ENCODE measurements at regions not wholly inside any gene's neighbourhood (a gene's known extent, or its start where the extent isn't known, plus 50 kb on each side); places are given as distances from the start of the nearest gene placed in this dataset.
"Not testable (repeated sequence)": the region's sequence is repeated elsewhere in the genome, so short reads cannot be mapped to it uniquely, and the experiment has no call there.

DNA sequence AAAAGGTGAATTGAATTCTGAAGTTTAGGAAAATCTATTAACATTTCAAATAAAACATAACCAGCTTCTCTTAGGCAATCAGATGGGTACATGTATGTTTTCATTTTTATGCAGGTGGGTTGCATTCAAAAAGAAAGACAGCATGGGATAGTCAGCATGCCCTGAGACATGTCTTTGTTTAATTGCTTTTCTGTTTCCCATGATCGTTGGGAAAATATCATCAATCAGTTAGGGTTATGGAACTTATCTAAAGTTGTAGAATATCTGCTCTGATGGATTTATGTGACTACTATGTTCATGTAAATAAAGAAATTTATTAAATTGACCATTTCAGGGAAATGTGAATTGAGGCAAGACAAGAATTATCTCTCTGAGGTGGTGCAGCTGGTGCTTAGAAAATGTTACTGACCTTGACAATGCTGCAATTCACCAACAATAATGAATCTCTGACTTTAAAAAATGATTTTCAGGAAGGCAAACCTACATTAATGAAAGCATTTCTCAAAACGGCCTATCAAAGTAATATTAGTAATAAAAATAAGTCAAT is 112.7 kb downstream of the RFPL4B start:
- DNase-seq (ENCODE audit: low read depth), result no peak

- no peak for DNase-seq (ENCODE audit: low read depth)
Measured at GRCh38 chr6:112464901-112465665, 118.0 kb downstream of the RFPL4B start.

GRCh38 chr6:112466373-112467151 is 119.4 kb downstream of the RFPL4B start:
- peak; percentile 73 for DNase-seq (ENCODE audit: low read depth)

DNA sequence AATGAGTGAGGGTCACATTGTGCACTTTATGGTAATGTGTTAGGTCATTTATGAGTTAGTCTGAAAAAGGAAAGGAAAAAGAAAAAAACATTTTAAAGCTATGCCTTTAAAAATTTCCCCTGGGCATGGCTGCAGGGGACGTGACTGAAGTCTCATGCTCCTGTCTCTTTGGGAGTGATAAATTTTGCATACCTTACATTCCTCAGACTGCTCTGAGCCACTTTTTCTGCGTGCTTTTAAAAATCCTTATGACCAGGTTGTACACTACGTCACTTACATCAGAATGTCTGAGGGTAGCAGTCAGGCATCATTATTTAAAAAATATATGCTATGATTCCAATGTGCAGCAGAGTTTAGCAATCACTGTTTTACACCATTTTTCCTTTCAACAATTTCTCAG is 121.2 kb downstream of the RFPL4B start:
- peak; percentile 64 for DNase-seq (ENCODE audit: low read depth)

DNA sequence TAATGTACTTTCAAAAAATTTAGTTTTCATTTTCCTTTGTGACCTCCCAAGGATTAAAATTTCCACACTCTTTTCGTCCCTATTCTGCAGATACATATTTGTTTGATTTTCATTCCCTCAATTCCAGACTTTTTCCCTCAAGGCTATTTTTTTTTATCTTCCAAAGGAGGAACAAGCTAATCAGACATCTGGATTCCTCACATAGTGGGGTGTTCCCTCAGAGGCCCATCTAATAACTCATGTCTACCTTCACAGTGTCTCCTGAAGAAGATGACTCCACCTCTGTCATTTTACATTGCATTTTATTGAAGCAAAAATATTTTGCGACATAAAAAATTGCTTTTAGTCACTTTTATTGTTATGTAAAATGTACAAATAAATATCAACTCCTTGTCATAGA is 122.2 kb downstream of the RFPL4B start:
- no peak for DNase-seq (ENCODE audit: low read depth)

DNA sequence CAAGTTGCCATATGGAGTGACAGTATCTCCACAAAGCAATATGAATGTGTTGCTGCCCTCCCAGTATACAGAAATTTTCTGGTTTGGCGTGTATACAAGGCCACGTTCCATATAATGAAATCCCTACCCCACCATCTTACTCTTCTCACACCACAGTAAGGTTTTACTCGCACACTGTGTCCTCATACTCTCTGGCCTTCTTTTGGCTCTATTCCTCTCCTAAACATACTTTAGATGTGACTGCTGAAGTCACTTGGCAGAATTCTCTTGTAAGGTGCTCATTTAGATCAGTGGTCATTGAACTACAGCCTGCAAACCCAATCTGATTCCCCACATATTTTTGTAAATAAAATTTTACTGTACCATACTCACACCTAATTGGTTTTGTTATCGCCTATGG is 123.2 kb downstream of the RFPL4B start:
- no peak for DNase-seq (ENCODE audit: low read depth)

- no peak for DNase-seq (ENCODE audit: low read depth)
Measured at GRCh38 chr6:112470950-112471349, 123.8 kb downstream of the RFPL4B start.

GRCh38 chr6:112475083-112475482 is 128.0 kb downstream of the RFPL4B start:
- peak; percentile 23 for DNase-seq (ENCODE audit: low read depth)

DNA sequence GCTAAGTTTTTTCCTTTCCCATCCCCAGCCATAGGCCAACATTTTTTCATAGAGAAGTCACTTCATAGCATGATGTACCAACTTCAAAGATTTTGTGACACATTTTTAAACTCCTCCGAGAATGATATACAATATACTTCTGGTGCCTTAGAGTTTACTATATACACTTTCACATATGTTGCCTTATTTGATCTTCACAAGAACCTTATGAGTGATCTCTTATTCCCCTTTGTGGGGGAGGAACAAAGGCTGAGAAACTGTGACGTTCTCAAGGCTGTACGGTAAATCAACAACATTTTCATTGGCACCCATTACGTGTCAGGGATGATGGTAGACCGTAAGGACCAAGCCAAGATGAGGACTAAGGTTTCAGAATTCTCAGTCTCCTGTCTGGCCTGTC is 130.0 kb downstream of the RFPL4B start:
- DNase-seq (ENCODE audit: low read depth), result no peak

GRCh38 chr6:112478036-112478435 is 130.9 kb downstream of the RFPL4B start:
- DNase-seq (ENCODE audit: low read depth), result no peak

GRCh38 chr6:112479975-112480374 is 132.8 kb downstream of the RFPL4B start:
- not testable (repeated sequence) for DNase-seq (ENCODE audit: low read depth)

GRCh38 chr6:112480553-112480952 is 133.4 kb downstream of the RFPL4B start:
- peak; percentile 63 for DNase-seq (ENCODE audit: low read depth)

- no peak for DNase-seq (ENCODE audit: low read depth)
Measured at GRCh38 chr6:112481211-112481610, 134.1 kb downstream of the RFPL4B start.

- DNase-seq (ENCODE audit: low read depth), result no peak
Measured at GRCh38 chr6:112482373-112482772, 135.2 kb downstream of the RFPL4B start.

DNA sequence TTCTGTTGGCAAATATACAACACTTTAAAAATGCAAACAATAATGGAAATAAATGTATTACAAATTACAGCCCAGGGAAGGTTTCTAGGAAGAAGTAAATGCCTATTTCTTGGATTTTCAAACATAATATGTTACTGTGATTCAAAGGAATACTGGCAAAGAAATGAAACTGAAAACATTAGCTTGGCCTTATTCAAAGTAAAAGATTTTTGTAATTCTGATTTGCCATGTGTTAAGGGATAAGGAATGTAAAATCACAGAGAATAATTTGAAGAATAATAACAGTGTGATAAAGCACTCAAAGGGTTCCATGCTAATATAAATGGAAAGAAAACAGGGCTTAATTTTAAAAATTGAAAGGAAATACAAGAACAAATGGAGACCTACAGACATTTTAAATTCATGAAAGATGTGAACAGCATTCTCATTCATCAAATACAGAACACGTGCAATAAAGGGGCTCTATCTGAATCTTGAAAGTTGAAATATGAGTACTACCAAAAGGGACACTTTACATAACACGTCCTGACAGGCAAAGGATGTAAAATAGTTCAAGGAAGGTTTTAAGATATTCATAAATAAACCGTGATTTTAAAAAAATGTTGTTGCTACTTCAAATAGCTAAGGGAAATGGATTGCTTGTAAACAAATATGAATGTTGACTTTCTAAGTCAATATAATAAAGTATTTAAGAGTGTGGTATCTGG is 138.1 kb downstream of the RFPL4B start:
- no peak for DNase-seq (ENCODE audit: low read depth)

DNA sequence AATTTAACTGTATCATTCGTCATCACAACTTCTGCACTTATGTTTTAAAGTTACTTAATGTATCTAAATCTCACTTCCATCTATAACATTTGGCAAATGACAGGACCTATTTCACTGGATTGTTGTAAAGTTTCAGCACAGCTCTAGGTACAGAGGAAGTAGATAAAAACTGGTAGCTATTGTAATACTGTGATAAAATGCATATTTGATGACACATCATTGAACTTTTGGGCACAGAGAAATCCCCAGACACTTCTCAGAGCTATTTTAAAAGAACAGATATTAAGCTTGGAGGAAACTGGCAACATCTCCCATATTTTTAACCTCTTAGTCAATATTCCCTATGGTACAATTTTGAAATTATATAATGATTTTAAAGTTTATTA is 138.7 kb downstream of the RFPL4B start:
- DNase-seq (ENCODE audit: low read depth), result no peak

GRCh38 chr6:112486454-112486853 is 139.3 kb downstream of the RFPL4B start:
- DNase-seq (ENCODE audit: low read depth), result no peak

- DNase-seq (ENCODE audit: low read depth), result no peak
Measured at GRCh38 chr6:112488238-112488637, 141.1 kb downstream of the RFPL4B start.

DNA sequence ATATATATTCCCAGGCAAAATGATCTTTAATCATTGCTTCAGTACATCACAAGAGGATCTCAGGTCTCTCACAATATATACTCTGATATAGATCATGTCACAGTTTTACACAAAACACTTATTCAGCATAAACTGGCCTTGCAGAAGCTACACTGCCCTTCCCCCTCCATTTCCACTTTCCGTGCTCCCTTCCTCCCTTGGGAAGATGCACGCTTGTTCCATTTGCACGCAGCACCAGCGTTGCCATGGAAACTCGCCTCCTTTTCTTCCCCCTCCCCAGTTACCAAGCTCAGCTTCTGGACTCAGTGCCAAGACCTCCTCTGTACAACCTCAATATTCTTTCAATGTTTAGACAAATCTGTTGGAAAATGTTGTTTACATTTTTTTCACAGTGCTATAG is 154.6 kb downstream of the RFPL4B start:
- DNase-seq (ENCODE audit: low read depth), result peak; percentile 41

GRCh38 chr6:112502351-112503090 is 155.4 kb downstream of the RFPL4B start:
- DNase-seq (ENCODE audit: low read depth), result peak; percentile 29

GRCh38 chr6:112503091-112503596 is 156.0 kb downstream of the RFPL4B start:
- no peak for DNase-seq (ENCODE audit: low read depth)

- DNase-seq (ENCODE audit: low read depth), result no peak
Measured at GRCh38 chr6:112504621-112505020, 157.5 kb downstream of the RFPL4B start.
